HUES64 (cell line): ENCODE measurements at regions not wholly inside any gene's neighbourhood (a gene's known extent, or its start where the extent isn't known, plus 50 kb on each side); places are given as distances from the start of the nearest gene placed in this dataset.

Source experiments
- H3K27ac ChIP-seq: 2 replicates; pipeline ENCODE4 v1.7.0; 2013; ENCODE audit warnings: low read depth, low read length, inconsistent platforms
- H3K27me3 ChIP-seq: 2 replicates; pipeline ENCODE4 v1.6.1; 2013; ENCODE audit warnings: mild to moderate bottlenecking, low read length; ENCODE audit not compliant: insufficient read depth
- H3K36me3 ChIP-seq: 2 replicates; pipeline ENCODE4 v1.6.1; 2013; ENCODE audit warnings: mild to moderate bottlenecking, low read length; ENCODE audit not compliant: insufficient read depth
- H3K4me1 ChIP-seq: 2 replicates; pipeline ENCODE4 v1.6.1; 2013; ENCODE audit warnings: mild to moderate bottlenecking, low read length, moderate library complexity; ENCODE audit not compliant: insufficient read depth
- H3K4me3 ChIP-seq: 2 replicates; pipeline ENCODE4 v1.5.1; 2013; ENCODE audit warnings: mild to moderate bottlenecking, low read length, moderate library complexity
- H3K9ac ChIP-seq: 2 replicates; pipeline ENCODE4 v1.6.1; 2013; ENCODE audit warnings: mild to moderate bottlenecking, low read depth, low read length
- H3K9me3 ChIP-seq: 2 replicates; pipeline ENCODE4 v1.6.1; 2013; ENCODE audit warnings: low read depth, low read length; ENCODE audit not compliant: insufficient read depth
- WGBS: fragments of 150-250, 120-280 bp; methylation state at CpG from one replicate; pipeline ENCODE4 v1.1.7; 2013; ENCODE audit warnings: missing lambda C conversion rate; 5-methylcytosine and 5-hydroxymethylcytosine counted together

- Histone ChIP-seq H3K36me3 (no peaks in the 10 kb centered on the region), H3K4me1 (no peaks in the 10 kb centered on the region), H3K9me3 (no peaks in the 10 kb centered on the region), H3K9ac (no peak overlapping the region), H3K4me3 (no peak overlapping the region), H3K27me3 (no peaks in the 10 kb centered on the region), H3K27ac (no peak overlapping the region)
- 86% methylated on average over 4 of the region's 4 CpGs for WGBS
Measured at GRCh38 chr2:16853088-16853487, 187.5 kb upstream of the CYRIA start.

GRCh38 chr2:16852651-16853050 lies 187.0 kb upstream of the CYRIA start:
- Histone ChIP-seq H3K36me3 (no peaks in the 10 kb centered on the region), H3K27ac (no peak overlapping the region), H3K4me1 (no peaks in the 10 kb centered on the region), H3K27me3 (no peaks in the 10 kb centered on the region), H3K4me3 (no peak overlapping the region), H3K9ac (no peak overlapping the region), H3K9me3 (no peaks in the 10 kb centered on the region)
- 100% methylated on average over 2 of the region's 2 CpGs for WGBS

GRCh38 chr2:16851126-16851525 lies 185.5 kb upstream of the CYRIA start:
- no peaks in the 10 kb centered on the region for H3K9me3 ChIP-seq
- H3K4me1 ChIP-seq: no peaks in the 10 kb centered on the region
- no peak overlapping the region for H3K9ac ChIP-seq
- H3K27ac ChIP-seq: no peak overlapping the region
- no peaks in the 10 kb centered on the region for H3K36me3 ChIP-seq
- H3K4me3 ChIP-seq: no peak overlapping the region
- no peaks in the 10 kb centered on the region for H3K27me3 ChIP-seq

- H3K27me3 ChIP-seq: no peaks in the 10 kb centered on the region
- no peak overlapping the region for H3K4me3 ChIP-seq
- no peaks in the 10 kb centered on the region for H3K36me3 ChIP-seq
- no peaks in the 10 kb centered on the region for H3K9me3 ChIP-seq
- 90% methylated on average over 9 of the region's 9 CpGs for WGBS
- H3K27ac ChIP-seq: no peak overlapping the region
- no peak overlapping the region for H3K9ac ChIP-seq
- no peaks in the 10 kb centered on the region for H3K4me1 ChIP-seq
Measured at GRCh38 chr2:16840496-16841172, 175.0 kb upstream of the CYRIA start.

GRCh38 chr2:16832910-16833309 lies 167.3 kb upstream of the CYRIA start:
- Histone ChIP-seq H3K27me3 (no peaks in the 10 kb centered on the region), H3K4me1 (0 out of 2 replicates have a peak, but pooled peaks cover 7% of the 10 kb centered on the region), H3K9me3 (no peaks in the 10 kb centered on the region), H3K27ac (no peak overlapping the region), H3K9ac (no peak overlapping the region), H3K36me3 (no peaks in the 10 kb centered on the region), H3K4me3 (no peak overlapping the region)

GRCh38 chr2:16828828-16829160 lies 163.2 kb upstream of the CYRIA start:
- Histone ChIP-seq H3K27ac (no peak overlapping the region), H3K9me3 (no peaks in the 10 kb centered on the region), H3K36me3 (no peaks in the 10 kb centered on the region), H3K9ac (no peak overlapping the region), H3K4me1 (0 out of 2 replicates have a peak, but pooled peaks cover 7% of the 10 kb centered on the region), H3K4me3 (no peak overlapping the region), H3K27me3 (no peaks in the 10 kb centered on the region)
- 51% methylated on average over 2 of the region's 3 CpGs for WGBS

- WGBS: 95% methylated on average over 7 of the region's 7 CpGs
- Histone ChIP-seq H3K27ac (no peak overlapping the region), H3K4me1 (0 out of 2 replicates have a peak, but pooled peaks cover 7% of the 10 kb centered on the region), H3K9me3 (no peaks in the 10 kb centered on the region), H3K36me3 (no peaks in the 10 kb centered on the region), H3K27me3 (no peaks in the 10 kb centered on the region), H3K4me3 (no peak overlapping the region), H3K9ac (no peak overlapping the region)
Measured at GRCh38 chr2:16828044-16828827, 162.6 kb upstream of the CYRIA start.

GRCh38 chr2:16824472-16824871 lies 158.8 kb upstream of the CYRIA start:
- no peaks in the 10 kb centered on the region for H3K9me3 ChIP-seq
- no peak overlapping the region for H3K27ac ChIP-seq
- H3K4me1 ChIP-seq: peaks cover 9% of the 10 kb centered on the region; the same call in 1 of the 2 replicates
- WGBS: 100% methylated on average over 1 of the region's 1 CpG
- no peaks in the 10 kb centered on the region for H3K27me3 ChIP-seq
- no peak overlapping the region for H3K4me3 ChIP-seq
- no peaks in the 10 kb centered on the region for H3K36me3 ChIP-seq
- H3K9ac ChIP-seq: no peak overlapping the region

- 91% methylated on average over 2 of the region's 2 CpGs for WGBS
- H3K9me3 ChIP-seq: no peaks in the 10 kb centered on the region
- peaks cover 2% of the 10 kb centered on the region; the same call in 1 of the 2 replicates for H3K4me1 ChIP-seq
- no peaks in the 10 kb centered on the region for H3K27me3 ChIP-seq
- H3K4me3 ChIP-seq: no peak overlapping the region
- H3K36me3 ChIP-seq: no peaks in the 10 kb centered on the region
- no peak overlapping the region for H3K27ac ChIP-seq
- H3K9ac ChIP-seq: no peak overlapping the region
Measured at GRCh38 chr2:16821692-16822091, 156.1 kb upstream of the CYRIA start.

- Histone ChIP-seq H3K9ac (no peak overlapping the region), H3K4me1 (peaks cover 2% of the 10 kb centered on the region; the same call in 1 of the 2 replicates), H3K27me3 (no peaks in the 10 kb centered on the region), H3K9me3 (no peaks in the 10 kb centered on the region), H3K36me3 (no peaks in the 10 kb centered on the region), H3K4me3 (no peak overlapping the region), H3K27ac (no peak overlapping the region)
- WGBS: 90% methylated on average over 5 of the region's 5 CpGs
Measured at GRCh38 chr2:16818203-16818556, 152.5 kb upstream of the CYRIA start.

GRCh38 chr2:16817305-16818202 lies 151.9 kb upstream of the CYRIA start:
- Histone ChIP-seq H3K27me3 (no peaks in the 10 kb centered on the region), H3K9ac (no peak overlapping the region), H3K9me3 (no peaks in the 10 kb centered on the region), H3K4me1 (peaks cover 2% of the 10 kb centered on the region; the same call in 1 of the 2 replicates), H3K36me3 (no peaks in the 10 kb centered on the region), H3K27ac (no peak overlapping the region), H3K4me3 (no peak overlapping the region)
- WGBS: 88% methylated on average over 3 of the region's 3 CpGs
